B cell (primary cell): ENCODE measurements at regions not wholly inside any gene's neighbourhood (a gene's known extent, or its start where the extent isn't known, plus 50 kb on each side); places are given as distances from the start of the nearest gene placed in this dataset.

Source experiments
- ATAC-seq: fragments of 200-7000 bp; cut with Tn5 transposase; one replicate; pipeline ENCODE4 v1.10.0; 2021; ENCODE audit warnings: low read depth, mild to moderate bottlenecking, moderate number of reproducible peaks, moderate library complexity
- CTCF ChIA-PET: fragments of 350-600 bp; sonication (Branson Sonifier 250); formaldehyde crosslinking; loops from one replicate; lab custom pipeline; 2021; ENCODE audit warnings: antibody characterized with exemption, inconsistent platforms; lab: Charles Lee
- POLR2A ChIA-PET: fragments of 350-600 bp; sonication (Branson Sonifier 250); formaldehyde crosslinking; loops from one replicate; lab custom pipeline; 2021; ENCODE audit warnings: antibody characterized with exemption; lab: Charles Lee
- DNase-seq: peaks from one replicate; pipeline ENCODE4 v3.0.0; 2013
- H2AFZ ChIP-seq: 2 replicates; pipeline ENCODE4 v1.6.1; 2012; ENCODE audit warnings: mild to moderate bottlenecking, low read depth, low read length; ENCODE audit not compliant: insufficient read depth, poor library complexity, severe bottlenecking
- H3K27ac ChIP-seq, 2 donors: 1 replicate in 1 of 2; 2 replicates in 1 of 2; pipeline ENCODE4 v1.5.1; 2012 to 2013; ENCODE audit warnings: low read length in 2 of 2, mild to moderate bottlenecking in 2 of 2, moderate library complexity in 1 of 2
- H3K27me3 ChIP-seq, 4 experiments: fragments of 200-600 bp in 1 of 4; sonication (generic) in 1 of 4; replicated peaks in 1 of 4; 1 replicate in 2 of 4; 2 replicates in 2 of 4; pipeline versions ENCODE4 v1.6.1 to v1.7.0; 2013 to 2016; ENCODE audit warnings: low read length in 3 of 4, mild to moderate bottlenecking in 2 of 4, mixed read lengths in 1 of 4, moderate library complexity in 1 of 4; ENCODE audit not compliant: insufficient read depth in 4 of 4, control insufficient read depth in 3 of 4; ENCODE audit errors: control extremely low read depth in 1 of 4
- H3K36me3 ChIP-seq, 2 experiments: replicated peaks in 1 of 2; 1 replicate in 1 of 2; 2 replicates in 1 of 2; pipeline versions ENCODE4 v1.6.1 to v1.7.1; 2013; ENCODE audit warnings: low read length in 1 of 2; ENCODE audit not compliant: insufficient read depth in 2 of 2, control insufficient read depth in 1 of 2; ENCODE audit errors: control extremely low read depth in 1 of 2, extremely low read depth in 1 of 2
- H3K4me1 ChIP-seq, 2 donors: fragments of 200-600 bp in 1 of 2; sonication (generic) in 1 of 2; 1 replicate in 1 of 2; 2 replicates in 1 of 2; pipeline versions ENCODE4 v1.5.1 to v1.6.1; 2013 to 2017; ENCODE audit warnings: low read length in 2 of 2; ENCODE audit not compliant: control insufficient read depth in 2 of 2, insufficient read depth in 2 of 2
- H3K4me2 ChIP-seq: replicated peaks from 2 replicates; pipeline ENCODE3; 2012; ENCODE audit warnings: mild to moderate bottlenecking, low read depth, low read length; ENCODE audit not compliant: poor library complexity, severe bottlenecking
- H3K4me3 ChIP-seq, 5 experiments: fragments of 200-600 bp in 1 of 5; sonication (generic) in 1 of 5; 1 replicate in 3 of 5; 2 replicates in 2 of 5; pipeline versions ENCODE4 v1.5.1 to v1.7.0; 2011 to 2016; ENCODE audit warnings: low read length in 4 of 5, mild to moderate bottlenecking in 4 of 5, low read depth in 2 of 5, control low read depth in 1 of 5, moderate library complexity in 1 of 5; ENCODE audit not compliant: insufficient read depth in 1 of 5; ENCODE audit errors: control extremely low read depth in 1 of 5, extremely low read depth in 1 of 5
- H3K79me2 ChIP-seq: fragments of 200-600 bp; sonication (generic); one replicate; pipeline ENCODE4 v1.6.0; 2016; ENCODE audit warnings: low read length; ENCODE audit not compliant: control insufficient read depth, insufficient read depth
- H3K9ac ChIP-seq: fragments of 200-600 bp; sonication (generic); 2 replicates; pipeline ENCODE4 v1.6.1; 2017; ENCODE audit warnings: mild to moderate bottlenecking, low read length, moderate library complexity
- H3K9me3 ChIP-seq, 3 donors: one replicate each; pipeline versions ENCODE4 v1.6.1 to v1.7.1; 2013; ENCODE audit warnings: low read length in 2 of 3; ENCODE audit not compliant: control insufficient read depth in 2 of 3, insufficient read depth in 1 of 3; ENCODE audit errors: control extremely low read depth in 1 of 3
- H4K20me1 ChIP-seq: 2 replicates; pipeline ENCODE4 v1.6.0; 2012; ENCODE audit warnings: mild to moderate bottlenecking, low read length; ENCODE audit not compliant: insufficient read depth, control insufficient read depth, poor library complexity, severe bottlenecking
- H3K27ac Mint-ChIP-seq: one replicate; pipeline ENCODE4 v1.8.0; 2021; ENCODE audit warnings: mixed read lengths
- H3K27me3 Mint-ChIP-seq: one replicate; pipeline ENCODE4 v1.8.0; 2021; ENCODE audit warnings: mixed read lengths
- H3K4me1 Mint-ChIP-seq: one replicate; pipeline ENCODE4 v1.8.0; 2021; ENCODE audit warnings: mixed read lengths
- H3K4me3 Mint-ChIP-seq: one replicate; pipeline ENCODE4 v1.8.0; 2021; ENCODE audit warnings: mixed read lengths
- H3K9me3 Mint-ChIP-seq: one replicate; pipeline ENCODE4 v1.8.0; 2022; ENCODE audit warnings: mixed read lengths; ENCODE audit not compliant: insufficient read depth
- EZH2 ChIP-seq: IDR thresholded peaks from 2 replicates; pipeline ENCODE4 v1.6.1; 2012; ENCODE audit warnings: borderline replicate concordance, low read depth, mild to moderate bottlenecking, moderate library complexity, low read length; ENCODE audit not compliant: insufficient read depth, poor library complexity, severe bottlenecking
- WGBS: methylation state at CpG from one replicate; pipeline ENCODE4 v1.1.5; 2013; ENCODE audit warnings: missing lambda C conversion rate; ENCODE audit not compliant: insufficient coverage; 5-methylcytosine and 5-hydroxymethylcytosine counted together
- intact Hi-C: fragments of 100-400 bp; cut with micrococcal nuclease; formaldehyde crosslinking; loops from one replicate; pipeline ENCODE4 v1.10.0; 2022
- TF ChIP-seq, protein P1 (sequence below): fragments of 200-600 bp; IDR thresholded peaks from one replicate; pipeline ENCODE4 v1.8.0; 2022; ENCODE audit warnings: antibody characterized with exemption, mild to moderate bottlenecking

DNA sequence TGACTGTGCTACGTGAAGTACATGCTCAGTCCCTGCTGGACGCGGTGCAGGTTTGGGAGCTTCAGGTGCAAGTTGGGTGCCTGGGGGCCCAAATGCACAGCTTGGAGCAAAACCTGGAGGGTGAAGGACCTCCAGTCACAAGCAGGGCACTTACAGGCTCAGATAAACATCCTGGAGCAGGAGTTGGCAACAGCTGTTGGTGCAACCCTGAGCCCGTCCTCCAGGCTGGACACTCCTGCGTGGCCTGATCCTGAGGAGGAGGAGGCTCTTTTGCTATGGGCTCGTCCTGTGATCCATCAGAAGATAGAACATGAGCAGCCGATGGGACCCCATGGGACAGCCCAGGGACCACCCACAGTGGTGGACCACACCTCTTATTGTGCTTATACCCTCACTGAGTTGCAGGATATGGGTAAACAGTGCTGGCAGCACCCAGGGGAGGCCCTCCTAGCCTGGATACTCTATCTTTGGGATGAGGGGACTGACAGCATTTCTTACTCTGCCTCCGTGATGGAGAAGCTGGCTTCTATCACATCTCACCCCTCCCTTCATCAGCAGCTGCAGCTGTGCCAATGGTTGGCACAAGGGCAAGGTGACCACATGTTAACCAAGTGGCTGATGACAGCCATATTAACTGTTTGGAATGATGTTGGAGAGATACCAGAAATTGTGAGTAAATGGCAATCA lies 301.6 kb downstream of the ZPLD1 start:
- 97% methylated on average over 5 of the region's 8 CpGs for WGBS
- Mint-ChIP-seq H3K9me3 (no peaks in the 10 kb centered on the region), H3K4me3 (no peak overlapping the region), H3K27me3 (no peaks in the 10 kb centered on the region), H3K27ac (no peak overlapping the region), H3K4me1 (no peaks in the 10 kb centered on the region)
- Histone ChIP-seq H3K79me2 (no peaks in the 10 kb centered on the region), H3K27ac (no peak overlapping the region), H3K4me3 (no peak overlapping the region), H3K27me3 (no peaks in the 10 kb centered on the region), H2AFZ (no peak overlapping the region), H3K36me3 (no peaks in the 10 kb centered on the region), H3K9ac (no peak overlapping the region), H3K4me1 (no peaks in the 10 kb centered on the region), H4K20me1 (no peaks in the 10 kb centered on the region), H3K9me3 (peaks cover 0 to 5% (median 0%) of the 10 kb centered on the region in 3 donors), H3K4me2 (no peak overlapping the region)
- TF ChIP-seq EZH2, result no peak
- TF ChIP-seq, protein P1, sequence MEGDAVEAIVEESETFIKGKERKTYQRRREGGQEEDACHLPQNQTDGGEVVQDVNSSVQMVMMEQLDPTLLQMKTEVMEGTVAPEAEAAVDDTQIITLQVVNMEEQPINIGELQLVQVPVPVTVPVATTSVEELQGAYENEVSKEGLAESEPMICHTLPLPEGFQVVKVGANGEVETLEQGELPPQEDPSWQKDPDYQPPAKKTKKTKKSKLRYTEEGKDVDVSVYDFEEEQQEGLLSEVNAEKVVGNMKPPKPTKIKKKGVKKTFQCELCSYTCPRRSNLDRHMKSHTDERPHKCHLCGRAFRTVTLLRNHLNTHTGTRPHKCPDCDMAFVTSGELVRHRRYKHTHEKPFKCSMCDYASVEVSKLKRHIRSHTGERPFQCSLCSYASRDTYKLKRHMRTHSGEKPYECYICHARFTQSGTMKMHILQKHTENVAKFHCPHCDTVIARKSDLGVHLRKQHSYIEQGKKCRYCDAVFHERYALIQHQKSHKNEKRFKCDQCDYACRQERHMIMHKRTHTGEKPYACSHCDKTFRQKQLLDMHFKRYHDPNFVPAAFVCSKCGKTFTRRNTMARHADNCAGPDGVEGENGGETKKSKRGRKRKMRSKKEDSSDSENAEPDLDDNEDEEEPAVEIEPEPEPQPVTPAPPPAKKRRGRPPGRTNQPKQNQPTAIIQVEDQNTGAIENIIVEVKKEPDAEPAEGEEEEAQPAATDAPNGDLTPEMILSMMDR, result no peak
- ATAC-seq (no peak), DNase-seq (no peak)
- intact Hi-C loops, result no loop called here
- POLR2A ChIA-PET, result no interaction called here
- CTCF ChIA-PET, result no interaction called here

DNA sequence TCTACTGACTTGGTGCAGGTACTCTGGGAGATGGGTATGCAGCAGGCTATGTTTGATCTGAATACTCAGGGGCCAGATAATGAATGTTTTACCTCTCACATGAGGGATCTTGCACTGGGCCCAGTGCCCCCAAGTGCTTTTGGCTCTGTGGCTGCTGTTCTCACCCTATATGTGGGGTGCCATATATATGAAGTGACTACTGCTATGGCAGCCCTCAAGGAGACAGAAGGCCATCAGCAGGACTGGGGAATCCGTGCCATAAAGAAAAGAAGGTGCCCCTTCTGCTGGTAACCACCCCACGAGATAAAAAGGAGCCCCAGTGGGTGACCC lies 302.1 kb downstream of the ZPLD1 start:
- TF ChIP-seq, protein P1, result no peak
- no peak for TF ChIP-seq EZH2
- DNase-seq, result no peak
- no peak overlapping the region for H3K4me3 Mint-ChIP-seq
- Histone ChIP-seq H3K79me2 (no peaks in the 10 kb centered on the region), H3K36me3 (no peaks in the 10 kb centered on the region), H3K4me2 (no peak overlapping the region), H3K27ac (no peak overlapping the region), H3K9ac (no peak overlapping the region), H3K4me1 (no peaks in the 10 kb centered on the region), H3K4me3 (no peak overlapping the region), H4K20me1 (no peaks in the 10 kb centered on the region), H3K9me3 (peaks cover 0 to 5% (median 0%) of the 10 kb centered on the region in 3 donors), H3K27me3 (no peaks in the 10 kb centered on the region), H2AFZ (no peak overlapping the region)
- no peak for ATAC-seq
- ChIA-PET CTCF (no interaction called here), POLR2A (no interaction called here)
- no peaks in the 10 kb centered on the region for H3K27me3 Mint-ChIP-seq
- no peaks in the 10 kb centered on the region for H3K4me1 Mint-ChIP-seq
- no peak overlapping the region for H3K27ac Mint-ChIP-seq
- H3K9me3 Mint-ChIP-seq, result no peaks in the 10 kb centered on the region
- intact Hi-C loops, result no loop called here
- 81% methylated on average over 2 of the region's 2 CpGs for WGBS
